Naive thymus-derived CD4-positive, alpha-beta T cell (primary cell): ENCODE measurements at regions not wholly inside any gene's neighbourhood (a gene's known extent, or its start where the extent isn't known, plus 50 kb on each side); places are given as distances from the start of the nearest gene placed in this dataset.

Experiments
- ATAC-seq: fragments of 150-1000 bp; cut with Tn5 transposase; 2 replicates; pipeline ENCODE4 v1.10.0; 2021; ENCODE audit warnings: mild to moderate bottlenecking, moderate library complexity
- CTCF ChIA-PET: fragments of 350-600 bp; sonication (Branson Sonifier 250); formaldehyde crosslinking; loops from one replicate; lab custom pipeline; 2021; ENCODE audit warnings: antibody characterized with exemption; lab: Charles Lee
- POLR2A ChIA-PET: fragments of 350-600 bp; sonication (Branson Sonifier 250); formaldehyde crosslinking; loops from one replicate; lab custom pipeline; 2021; ENCODE audit warnings: antibody characterized with exemption, inconsistent platforms; lab: Charles Lee
- DNase-seq, 9 donors: peaks; one replicate each; pipeline versions ENCODE4 v3.0.0 to v3.0.0-alpha.2; 2020 to 2022; ENCODE audit warnings: mixed read lengths in 1 of 9
- H3K27ac ChIP-seq: one replicate; pipeline ENCODE4 v1.7.0; 2013; ENCODE audit warnings: mild to moderate bottlenecking, low read depth, low read length, moderate library complexity
- H3K27me3 ChIP-seq, 2 donors: one replicate each; pipeline ENCODE4 v1.7.0; 2013; ENCODE audit warnings: low read length in 2 of 2, mild to moderate bottlenecking in 2 of 2, moderate library complexity in 2 of 2; ENCODE audit not compliant: control insufficient read depth in 2 of 2, insufficient read depth in 2 of 2
- H3K36me3 ChIP-seq, 3 experiments: 1 replicate in 2 of 3; 2 replicates in 1 of 3; pipeline ENCODE4 v1.7.0; 2013; ENCODE audit warnings: low read length in 3 of 3, mild to moderate bottlenecking in 3 of 3, moderate library complexity in 1 of 3; ENCODE audit not compliant: insufficient read depth in 3 of 3, control insufficient read depth in 2 of 3
- H3K4me1 ChIP-seq, 2 donors: one replicate each; pipeline ENCODE4 v1.7.0; 2013; ENCODE audit warnings: low read length in 2 of 2, mild to moderate bottlenecking in 2 of 2, moderate library complexity in 1 of 2; ENCODE audit not compliant: control insufficient read depth in 2 of 2, insufficient read depth in 2 of 2
- H3K4me3 ChIP-seq: 2 replicates; pipeline ENCODE4 v1.7.0; 2013; ENCODE audit warnings: mild to moderate bottlenecking, low read length
- H3K9me3 ChIP-seq, 3 experiments: 1 replicate in 2 of 3; 2 replicates in 1 of 3; pipeline ENCODE4 v1.7.0; 2013; ENCODE audit warnings: low read length in 3 of 3; ENCODE audit not compliant: control insufficient read depth in 2 of 3
- H3K27ac Mint-ChIP-seq, 9 donors: one replicate each; pipeline ENCODE4 v1.8.0; 2020 to 2022; ENCODE audit warnings: mixed read lengths in 9 of 9, mild to moderate bottlenecking in 8 of 9, moderate library complexity in 5 of 9, inconsistent platforms in 2 of 9
- H3K27me3 Mint-ChIP-seq, 5 donors: one replicate each; pipeline ENCODE4 v1.8.0; 2021 to 2022; ENCODE audit warnings: mixed read lengths in 5 of 5, mild to moderate bottlenecking in 1 of 5
- H3K36me3 Mint-ChIP-seq, 5 donors: one replicate each; pipeline ENCODE4 v1.8.0; 2020 to 2022; ENCODE audit warnings: mixed read lengths in 5 of 5, mild to moderate bottlenecking in 3 of 5, inconsistent platforms in 1 of 5
- H3K4me1 Mint-ChIP-seq, 7 donors: one replicate each; pipeline ENCODE4 v1.8.0; 2020 to 2022; ENCODE audit warnings: mixed read lengths in 7 of 7, mild to moderate bottlenecking in 3 of 7, inconsistent platforms in 1 of 7
- H3K4me3 Mint-ChIP-seq, 10 donors: one replicate each; pipeline ENCODE4 v1.8.0; 2020 to 2022; ENCODE audit warnings: mild to moderate bottlenecking in 10 of 10, mixed read lengths in 10 of 10, moderate library complexity in 6 of 10, inconsistent platforms in 2 of 10
- H3K9me3 Mint-ChIP-seq, 11 donors: one replicate each; pipeline ENCODE4 v1.8.0; 2020 to 2022; ENCODE audit warnings: mixed read lengths in 11 of 11, mild to moderate bottlenecking in 4 of 11, inconsistent platforms in 1 of 11, moderate library complexity in 1 of 11
- intact Hi-C, 2 donors: fragments of 100-400 bp; cut with micrococcal nuclease; formaldehyde crosslinking; loops; one replicate each; pipeline ENCODE4 v1.15.1; 2023

DNA sequence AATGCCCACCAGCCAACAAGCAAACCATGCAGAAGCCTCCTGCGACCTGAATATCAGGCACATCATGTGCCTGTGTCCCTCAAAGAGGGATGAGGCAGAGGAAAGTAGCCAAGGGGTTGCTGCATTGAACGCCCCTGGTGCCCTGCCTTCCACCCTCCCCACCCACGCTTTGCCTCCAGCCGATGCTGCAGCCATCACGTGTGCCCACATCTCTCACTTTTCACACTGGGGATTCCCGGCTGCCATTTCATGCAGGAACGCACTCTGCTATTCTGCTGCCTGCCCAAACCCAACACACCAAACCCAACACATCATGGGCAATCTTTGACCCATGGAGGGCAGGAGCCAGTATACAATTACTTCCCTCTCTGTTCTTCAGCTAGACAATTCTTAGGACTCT lies 462.2 kb upstream of the PROK2 start:
- no peak for DNase-seq
- Mint-ChIP-seq H3K4me1 (peaks cover 0 to 8% (median 0%) of the 10 kb centered on the region in 7 donors), H3K27me3 (peaks cover 0 to 7% (median 0%) of the 10 kb centered on the region in 5 donors), H3K4me3 (no peak overlapping the region), H3K9me3 (no peaks in the 10 kb centered on the region), H3K27ac (peak overlapping the region in 1 of 9 donors; percentile 38), H3K36me3 (peaks cover 0 to 4% (median 0%) of the 10 kb centered on the region in 5 donors)
- H3K4me1 ChIP-seq = no peaks in the 10 kb centered on the region
- intact Hi-C loops = no loop called here
- H3K36me3 ChIP-seq = no peaks in the 10 kb centered on the region
- H3K27ac ChIP-seq = no peak overlapping the region
- ATAC-seq = no peak
- ChIA-PET POLR2A (interaction anchor here (0.6 kb wide), 1 partner anchor 127 kb away, joined by 3 read pairs; no protein-coding TSS in a partner anchor), CTCF (no interaction called here)
- no peak overlapping the region for H3K4me3 ChIP-seq
- H3K27me3 ChIP-seq = no peaks in the 10 kb centered on the region
- H3K9me3 ChIP-seq = no peaks in the 10 kb centered on the region

DNA sequence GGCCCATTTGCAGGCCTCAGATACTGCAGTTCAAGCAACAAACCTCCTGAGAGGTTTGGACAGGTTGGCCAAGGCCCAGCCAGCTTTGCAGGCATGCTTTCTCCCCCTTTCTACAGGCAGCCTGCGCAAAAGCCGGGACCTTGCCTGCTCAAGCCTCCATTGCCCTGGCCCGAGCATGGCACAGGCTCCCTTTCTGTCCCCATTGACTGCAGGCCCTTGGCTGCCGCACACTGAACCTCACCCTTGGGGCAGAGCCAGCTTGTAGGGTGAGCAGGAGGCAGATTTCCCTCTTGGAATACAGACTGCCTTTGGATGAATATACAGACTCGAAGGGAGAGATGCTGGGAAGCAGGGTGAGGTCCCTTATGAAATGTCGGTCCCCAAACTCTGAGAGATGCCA lies 461.7 kb upstream of the PROK2 start:
- intact Hi-C loops = no loop called here
- Mint-ChIP-seq H3K4me3 (no peak overlapping the region), H3K27ac (no peak overlapping the region), H3K4me1 (peaks cover 0 to 9% (median 2%) of the 10 kb centered on the region in 7 donors), H3K9me3 (no peaks in the 10 kb centered on the region), H3K27me3 (peaks cover 0 to 7% (median 0%) of the 10 kb centered on the region in 5 donors), H3K36me3 (peaks cover 0 to 4% (median 0%) of the 10 kb centered on the region in 5 donors)
- no peaks in the 10 kb centered on the region for H3K27me3 ChIP-seq
- H3K4me1 ChIP-seq = no peaks in the 10 kb centered on the region
- no peak overlapping the region for H3K27ac ChIP-seq
- DNase-seq = no peak
- CTCF ChIA-PET = no interaction called here
- POLR2A ChIA-PET = no interaction called here
- no peaks in the 10 kb centered on the region for H3K36me3 ChIP-seq
- no peaks in the 10 kb centered on the region for H3K9me3 ChIP-seq
- no peak for ATAC-seq
- no peak overlapping the region for H3K4me3 ChIP-seq

DNA sequence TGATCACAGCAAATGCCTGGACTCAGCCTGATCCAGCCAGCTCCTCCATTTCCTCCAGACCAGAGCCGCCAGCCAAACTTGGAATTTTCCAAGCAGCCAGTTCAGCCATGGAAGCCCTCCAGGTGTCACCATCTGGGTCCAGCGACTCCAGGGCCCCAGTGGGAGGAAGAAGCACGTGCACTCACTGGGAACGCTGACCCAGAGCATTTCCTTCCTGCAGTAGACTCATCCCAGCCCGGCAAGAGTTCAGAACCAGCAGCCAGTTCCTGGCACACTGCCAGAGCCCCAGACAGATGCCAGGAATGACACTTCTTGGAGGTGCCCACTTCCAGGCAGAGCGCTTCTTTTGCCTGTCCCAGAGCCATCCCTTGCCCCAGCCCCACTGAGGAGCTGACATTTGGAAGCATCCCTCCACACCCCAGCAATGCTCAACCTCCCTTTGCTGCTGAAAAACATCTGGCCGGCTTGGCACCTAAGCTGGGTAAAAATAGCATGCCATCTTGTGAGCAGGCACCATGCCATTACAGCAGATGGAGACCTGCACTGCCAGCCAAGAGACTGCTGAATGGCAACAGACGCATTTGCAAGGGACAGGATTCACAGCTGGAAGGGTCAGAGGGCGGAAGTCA lies 460.3 kb upstream of the PROK2 start:
- CTCF ChIA-PET = no interaction called here

DNA sequence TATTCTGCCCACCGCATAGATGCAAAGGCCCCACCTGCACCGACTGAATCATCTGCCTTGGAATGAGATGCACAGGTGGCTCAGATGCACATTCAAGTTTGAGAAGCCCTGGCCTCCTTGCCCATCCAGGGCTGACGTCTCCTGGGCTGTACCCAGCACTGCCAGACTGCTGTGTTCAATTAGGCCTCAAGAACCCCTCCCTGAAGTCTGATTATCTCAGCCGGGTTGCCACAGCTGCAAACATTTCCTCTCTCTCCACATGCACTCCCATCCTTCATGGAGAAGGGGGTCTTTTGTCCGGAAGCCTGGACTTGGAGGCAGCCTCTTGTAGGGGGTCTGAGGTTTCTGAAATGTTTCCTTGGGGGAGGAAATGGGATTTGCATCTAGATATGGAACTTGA lies 459.4 kb upstream of the PROK2 start:
- no peaks in the 10 kb centered on the region for H3K36me3 ChIP-seq
- DNase-seq (no peak), ATAC-seq (no peak)
- intact Hi-C loops = no loop called here
- H3K27me3 Mint-ChIP-seq = peaks cover 0 to 6% (median 0%) of the 10 kb centered on the region in 5 donors
- H3K27ac ChIP-seq = no peak overlapping the region
- H3K4me1 ChIP-seq = no peaks in the 10 kb centered on the region
- H3K9me3 Mint-ChIP-seq = no peaks in the 10 kb centered on the region
- no peaks in the 10 kb centered on the region for H3K9me3 ChIP-seq
- peaks cover 0 to 4% (median 0%) of the 10 kb centered on the region in 5 donors for H3K36me3 Mint-ChIP-seq
- CTCF ChIA-PET = interaction anchor here (1.0 to 1.8 kb wide), 2 partner anchors 8 to 10 kb away, joined by 3 to 4 read pairs; no protein-coding TSS in a partner anchor
- peaks cover 0 to 13% (median 2%) of the 10 kb centered on the region in 7 donors for H3K4me1 Mint-ChIP-seq
- H3K27ac Mint-ChIP-seq = peak overlapping the region in 1 of 9 donors; percentile 57
- H3K4me3 ChIP-seq = no peak overlapping the region
- POLR2A ChIA-PET = no interaction called here
- no peaks in the 10 kb centered on the region for H3K27me3 ChIP-seq
- no peak overlapping the region for H3K4me3 Mint-ChIP-seq

More for the DNA sequence above, 460.3 kb upstream of the PROK2 start:
- no peak overlapping the region for H3K27ac Mint-ChIP-seq
- peaks cover 0 to 4% (median 0%) of the 10 kb centered on the region in 5 donors for H3K36me3 Mint-ChIP-seq
- ATAC-seq (no peak), DNase-seq (no peak)
- no peak overlapping the region for H3K27ac ChIP-seq
- H3K27me3 Mint-ChIP-seq = peaks cover 0 to 7% (median 0%) of the 10 kb centered on the region in 5 donors
- intact Hi-C loops = no loop called here
- POLR2A ChIA-PET = no interaction called here
- H3K9me3 Mint-ChIP-seq = no peaks in the 10 kb centered on the region
- no peaks in the 10 kb centered on the region for H3K27me3 ChIP-seq
- H3K4me3 ChIP-seq = no peak overlapping the region
- no peaks in the 10 kb centered on the region for H3K9me3 ChIP-seq
- H3K4me3 Mint-ChIP-seq = no peak overlapping the region
- H3K4me1 ChIP-seq = no peaks in the 10 kb centered on the region
- peaks cover 0 to 13% (median 2%) of the 10 kb centered on the region in 7 donors for H3K4me1 Mint-ChIP-seq
- no peaks in the 10 kb centered on the region for H3K36me3 ChIP-seq

DNA sequence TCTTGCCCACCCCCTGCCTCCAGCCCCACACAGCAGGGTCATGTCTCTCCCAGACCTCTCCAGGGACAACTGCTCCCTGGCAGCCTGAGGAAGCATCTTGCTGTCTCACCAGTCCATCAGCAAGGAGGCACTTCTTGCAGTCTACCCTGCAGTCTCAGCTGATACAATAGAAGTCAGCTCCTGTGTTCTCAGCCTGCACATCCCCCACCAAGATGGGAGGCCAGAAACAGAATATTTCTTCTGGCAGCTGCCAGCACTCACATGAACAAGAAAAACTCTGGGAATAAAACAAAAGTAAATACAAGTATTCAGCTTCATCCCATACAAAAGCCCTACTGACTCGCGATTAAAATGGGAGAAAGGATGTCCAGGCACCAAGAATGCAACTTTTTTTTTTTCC lies 457.4 kb upstream of the PROK2 start:
- Mint-ChIP-seq H3K9me3 (no peaks in the 10 kb centered on the region), H3K4me1 (peaks cover 0 to 13% (median 2%) of the 10 kb centered on the region in 7 donors), H3K27me3 (peaks cover 0 to 2% (median 0%) of the 10 kb centered on the region in 5 donors), H3K4me3 (no peak overlapping the region), H3K27ac (no peak overlapping the region), H3K36me3 (peaks cover 0 to 4% (median 0%) of the 10 kb centered on the region in 5 donors)
- Histone ChIP-seq H3K27ac (no peak overlapping the region), H3K9me3 (no peaks in the 10 kb centered on the region), H3K4me3 (no peak overlapping the region), H3K27me3 (no peaks in the 10 kb centered on the region), H3K4me1 (no peaks in the 10 kb centered on the region), H3K36me3 (no peaks in the 10 kb centered on the region)
- intact Hi-C loops = no loop called here
- no peak for ATAC-seq
- POLR2A ChIA-PET = interaction anchor here (0.5 to 0.6 kb wide), 2 partner anchors 22 to 200 kb away, joined by 3 to 4 read pairs; no protein-coding TSS in a partner anchor
- CTCF ChIA-PET = no interaction called here
- DNase-seq = no peak

DNA sequence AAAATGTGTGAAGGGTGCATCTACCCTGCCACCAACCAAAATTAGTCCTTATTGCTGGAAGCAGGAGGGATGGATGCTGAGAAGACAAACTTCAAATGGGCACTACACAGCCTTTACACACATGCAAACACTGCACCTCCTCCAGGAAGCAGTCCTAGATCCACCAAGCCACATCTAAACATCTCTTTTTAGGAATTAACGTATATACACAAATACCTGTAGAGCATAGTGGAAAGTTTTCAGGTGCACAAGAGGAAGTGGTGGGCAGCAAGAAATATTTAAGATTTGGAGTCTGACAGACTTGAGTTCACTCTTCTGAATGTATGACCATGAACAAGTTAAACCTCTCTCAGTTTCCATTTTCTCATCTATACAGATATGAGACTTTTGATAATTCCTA lies 456.6 kb upstream of the PROK2 start:
- Histone ChIP-seq H3K27me3 (no peaks in the 10 kb centered on the region), H3K9me3 (no peaks in the 10 kb centered on the region), H3K27ac (no peak overlapping the region), H3K4me3 (no peak overlapping the region), H3K4me1 (no peaks in the 10 kb centered on the region), H3K36me3 (no peaks in the 10 kb centered on the region)
- intact Hi-C loops = no loop called here
- ATAC-seq (no peak), DNase-seq (no peak)
- POLR2A ChIA-PET = no interaction called here
- Mint-ChIP-seq H3K36me3 (peaks cover 0 to 4% (median 0%) of the 10 kb centered on the region in 5 donors), H3K4me1 (peaks cover 0 to 13% (median 2%) of the 10 kb centered on the region in 7 donors), H3K4me3 (no peak overlapping the region), H3K9me3 (no peaks in the 10 kb centered on the region), H3K27ac (no peak overlapping the region), H3K27me3 (peaks cover 0 to 2% (median 0%) of the 10 kb centered on the region in 5 donors)
- CTCF ChIA-PET = no interaction called here

DNA sequence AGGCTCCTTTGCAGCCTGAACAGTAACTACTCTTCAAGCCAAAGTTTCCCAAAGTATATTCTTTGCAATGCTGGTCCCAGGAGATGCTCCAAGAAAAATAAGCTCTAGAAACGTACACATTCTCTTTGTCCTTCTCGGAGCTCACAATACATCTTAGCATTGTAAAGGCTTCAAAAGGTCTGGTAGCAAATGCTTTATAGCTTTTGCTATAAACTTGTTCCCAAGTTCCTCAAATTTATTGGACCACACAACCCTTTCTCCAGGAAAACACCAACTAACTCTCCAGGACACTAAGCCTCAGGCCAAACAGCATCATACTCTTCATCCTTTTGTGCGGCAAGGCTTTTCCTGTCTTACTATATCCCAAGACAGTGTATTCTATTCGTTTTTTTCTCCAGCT lies 455.6 kb upstream of the PROK2 start:
- peaks cover 0 to 2% (median 0%) of the 10 kb centered on the region in 5 donors for H3K27me3 Mint-ChIP-seq
- intact Hi-C loops = no loop called here
- DNase-seq (no peak), ATAC-seq (no peak)
- H3K4me3 Mint-ChIP-seq = no peak overlapping the region
- Histone ChIP-seq H3K27me3 (no peaks in the 10 kb centered on the region), H3K4me3 (no peak overlapping the region), H3K36me3 (no peaks in the 10 kb centered on the region), H3K4me1 (no peaks in the 10 kb centered on the region), H3K27ac (no peak overlapping the region), H3K9me3 (no peaks in the 10 kb centered on the region)
- CTCF ChIA-PET = no interaction called here
- H3K27ac Mint-ChIP-seq = no peak overlapping the region
- H3K9me3 Mint-ChIP-seq = no peaks in the 10 kb centered on the region
- H3K36me3 Mint-ChIP-seq = peaks cover 0 to 2% (median 0%) of the 10 kb centered on the region in 5 donors
- POLR2A ChIA-PET = no interaction called here
- H3K4me1 Mint-ChIP-seq = peaks cover 0 to 13% (median 2%) of the 10 kb centered on the region in 7 donors
